ENCODE measurements at regions not wholly inside any gene's neighbourhood (a gene's known extent, or its start where the extent isn't known, plus 50 kb on each side); places are given as distances from the start of the nearest gene placed in this dataset.

- Histone ChIP-seq H2AK5ac (ENCODE audit: low read depth, low read length) (no peak overlapping the region), H3K18ac (ENCODE audit: low read depth, low read length) (no peak overlapping the region), H3K27me3 (ENCODE audit: control insufficient read depth, insufficient read depth, low read length) (peaks cover 6% of the 10 kb centered on the region; the same call in 1 of the 2 replicates), H4K20me1 (ENCODE audit: insufficient read depth, low read length) (no peaks in the 10 kb centered on the region), H3K14ac (replicated peaks; ENCODE audit: low read depth, low read length) (no peak overlapping the region), H3K36me3 (ENCODE audit: control insufficient read depth, insufficient read depth, low read length) (no peaks in the 10 kb centered on the region), H3K4ac (ENCODE audit: low read depth, low read length) (no peak overlapping the region), H3K4me1 (ENCODE audit: control insufficient read depth, insufficient read depth, low read length) (no peaks in the 10 kb centered on the region), H2BK120ac (ENCODE audit: low read depth, low read length) (no peak overlapping the region), H2AFZ (replicated peaks; ENCODE audit: low read length, poor library complexity) (no peak overlapping the region), H3K4me2 (ENCODE audit: low read depth, low read length) (no peak overlapping the region), H4K8ac (ENCODE audit: low read depth in 2 of 2, low read length in 2 of 2) (no peak overlapping the region), H3K9me1 (ENCODE audit: insufficient read depth, low read length) (no peaks in the 10 kb centered on the region), H2BK20ac (ENCODE audit: low read depth, low read length) (no peak overlapping the region), H3K27ac (ENCODE audit: insufficient read depth, low read length) (no peak overlapping the region), H2BK15ac (ENCODE audit: low read depth, low read length) (no peak overlapping the region), H4K5ac (ENCODE audit: low read depth, low read length) (no peak overlapping the region), H2BK5ac (ENCODE audit: low read depth, low read length, poor library complexity, severe bottlenecking) (no peak overlapping the region), H2AK9ac (replicated peaks; ENCODE audit: low read depth, low read length, poor library complexity) (no peak overlapping the region), H3K4me3 (ENCODE audit: insufficient read depth, low read depth, low read length) (no peak overlapping the region), H3K9ac (ENCODE audit: low read depth, low read length) (no peak overlapping the region), H4K91ac (ENCODE audit: insufficient read depth, low read depth, low read length) (no peak overlapping the region), H3K9me3 (ENCODE audit: control insufficient read depth, insufficient read depth, low read length) (no peaks in the 10 kb centered on the region), H3K56ac (ENCODE audit: extremely low read depth, insufficient read depth, low read length) (no peak overlapping the region), H3K79me1 (ENCODE audit: low read depth in 1 of 2, low read length in 2 of 2) (no peaks in the 10 kb centered on the region), H3K23ac (ENCODE audit: low read depth, low read length) (no peak overlapping the region)
- DNase-seq = no peak
- 64% methylated on average over 5 of the region's 10 CpGs; no CpG with 5 or more reads in 1 of the 2 experiments for WGBS, 2 experiments (ENCODE audit: extremely low coverage in 2 of 2, insufficient read length in 1 of 2)
- in situ Hi-C loops (cut with MboI; ENCODE audit: low sequenced_read_pairs) (no loop called here), intact Hi-C loops (cut with micrococcal nuclease) (no loop called here), dilution Hi-C loops (cut with HindIII; ENCODE audit: low sequenced_read_pairs, unreplicated experiment) (no loop called here)
- TF ChIP-seq CEBPB (IDR thresholded peaks at IDR 0.05; ENCODE audit: low read depth, low read length) (no peak), RFX5 (IDR thresholded peaks at IDR 0.05; ENCODE audit: low read depth, low read length) (no peak), RCOR1 (IDR thresholded peaks at IDR 0.05; ENCODE audit: insufficient replicate concordance, low read length) (no peak), MAFK (IDR thresholded peaks at IDR 0.05; ENCODE audit: low read depth, low read length) (no peak), CTCF (conservative IDR thresholded peaks at IDR 0.05; ENCODE audit: low read depth, low read length) (no peak), MAZ (IDR thresholded peaks at IDR 0.05; ENCODE audit: borderline replicate concordance, low read depth, low read length) (no peak), CHD1 (IDR thresholded peaks at IDR 0.05; ENCODE audit: low read depth, low read length) (no peak), FOS (IDR thresholded peaks at IDR 0.05; ENCODE audit: low read depth, low read length) (no peak)
- CTCF ChIA-PET = no interaction called here
- no peak for ATAC-seq (ENCODE audit: low read depth)
- POLR2A ChIA-PET (ENCODE audit: unreplicated experiment) = no interaction called here
- no TSS peak for BruUV-seq (replicated peaks)
Observed at GRCh38 chr17:68184141-68184571, 63.7 kb upstream of the AMZ2 start.

Measured in IMR-90 (cell line).